ENCODE measurements at regions not wholly inside any gene's neighbourhood (a gene's known extent, or its start where the extent isn't known, plus 50 kb on each side); places are given as distances from the start of the nearest gene placed in this dataset.

DNA sequence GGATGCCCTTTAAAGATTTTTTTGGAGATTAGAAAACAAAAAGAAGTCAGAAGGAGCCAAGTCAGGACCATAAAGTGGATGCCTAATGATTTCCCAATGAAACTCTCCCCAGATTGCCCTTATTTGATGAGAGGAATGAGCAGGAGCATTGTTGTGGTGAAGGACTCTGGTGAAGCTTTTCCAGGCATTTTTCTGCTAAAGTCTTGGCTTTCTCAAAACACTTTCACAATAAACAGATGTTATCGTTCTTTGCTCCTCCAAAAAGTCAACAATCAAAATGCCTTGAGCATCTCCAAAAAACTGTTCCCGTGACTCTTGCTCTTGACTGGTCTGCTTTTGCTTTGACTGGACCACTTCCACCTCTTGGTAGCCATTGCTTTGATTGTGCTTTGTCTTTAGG, 121.8 kb downstream of the CAAP1 start:
- no peak for ATAC-seq (ENCODE audit: low read depth in 2 of 2)
- Mint-ChIP-seq H3K27ac (no peak overlapping the region), H3K27me3 (no peaks in the 10 kb centered on the region), H3K36me3 (no peaks in the 10 kb centered on the region), H3K4me3 (no peak overlapping the region), H3K4me1 (no peaks in the 10 kb centered on the region), H3K9me3 (peaks cover 0 to 5% (median 0%) of the 10 kb centered on the region in 7 donors)
- H3K27ac ChIP-seq (ENCODE audit: insufficient read depth, low read length, poor library complexity, severe bottlenecking) = no peak overlapping the region
- no peak overlapping the region for H3K4me3 ChIP-seq (ENCODE audit: low read depth, low read length)
- no peaks in the 10 kb centered on the region for H3K9me3 ChIP-seq (ENCODE audit: control insufficient read depth in 2 of 2, low read length in 2 of 2)
- DNase-seq = no peak
- H3K27me3 ChIP-seq (ENCODE audit: control insufficient read depth, insufficient read depth, low read length) = no peaks in the 10 kb centered on the region
- no peaks in the 10 kb centered on the region for H3K36me3 ChIP-seq (ENCODE audit: control insufficient read depth, insufficient read depth, low read length)
- no peaks in the 10 kb centered on the region for H3K4me1 ChIP-seq (ENCODE audit: control insufficient read depth, insufficient read depth, low read length, poor library complexity, severe bottlenecking)

DNA sequence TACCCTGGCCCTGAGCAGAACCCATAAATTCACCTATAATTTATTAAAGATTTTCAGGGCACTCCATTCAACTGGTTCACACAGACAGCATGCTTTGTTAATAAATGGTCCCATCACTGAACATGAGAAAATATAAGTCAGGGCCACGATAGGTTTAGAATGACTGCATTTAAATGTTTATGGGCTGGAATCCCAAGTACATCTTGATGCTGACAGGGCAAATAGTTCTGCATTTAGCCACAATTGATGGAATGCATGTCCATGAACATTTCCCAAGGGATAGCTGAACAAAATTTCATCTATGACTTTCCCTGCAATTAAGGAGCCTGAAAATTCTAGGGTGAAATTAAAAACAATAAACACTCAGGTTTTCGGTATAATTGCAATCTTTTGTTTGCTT, 124.5 kb downstream of the CAAP1 start:
- DNase-seq (no peak), ATAC-seq (ENCODE audit: low read depth in 2 of 2) (no peak)
- H3K36me3 Mint-ChIP-seq = no peaks in the 10 kb centered on the region
- no peaks in the 10 kb centered on the region for H3K27me3 Mint-ChIP-seq
- Histone ChIP-seq H3K9me3 (ENCODE audit: control insufficient read depth in 2 of 2, low read length in 2 of 2) (no peaks in the 10 kb centered on the region), H3K4me3 (ENCODE audit: low read depth, low read length) (no peak overlapping the region), H3K27ac (ENCODE audit: insufficient read depth, low read length, poor library complexity, severe bottlenecking) (no peak overlapping the region), H3K27me3 (ENCODE audit: control insufficient read depth, insufficient read depth, low read length) (peaks cover 5% of the 10 kb centered on the region), H3K36me3 (ENCODE audit: control insufficient read depth, insufficient read depth, low read length) (no peaks in the 10 kb centered on the region), H3K4me1 (ENCODE audit: control insufficient read depth, insufficient read depth, low read length, poor library complexity, severe bottlenecking) (no peaks in the 10 kb centered on the region)
- H3K9me3 Mint-ChIP-seq = peaks cover 0 to 5% (median 0%) of the 10 kb centered on the region in 7 donors
- H3K4me3 Mint-ChIP-seq = no peak overlapping the region
- H3K27ac Mint-ChIP-seq = no peak overlapping the region
- no peaks in the 10 kb centered on the region for H3K4me1 Mint-ChIP-seq

GRCh38 chr9:26760675-26761074, 131.9 kb downstream of the CAAP1 start:
- no peaks in the 10 kb centered on the region for H3K4me1 Mint-ChIP-seq
- no peak overlapping the region for H3K4me3 Mint-ChIP-seq
- peaks cover 0 to 2% (median 0%) of the 10 kb centered on the region in 7 donors for H3K9me3 Mint-ChIP-seq
- no peak overlapping the region for H3K4me3 ChIP-seq (ENCODE audit: low read depth, low read length)
- H3K27ac ChIP-seq (ENCODE audit: insufficient read depth, low read length, poor library complexity, severe bottlenecking) = no peak overlapping the region
- H3K9me3 ChIP-seq (ENCODE audit: control insufficient read depth in 2 of 2, low read length in 2 of 2) = no peaks in the 10 kb centered on the region
- no peak overlapping the region for H3K27ac Mint-ChIP-seq
- peaks cover 5% of the 10 kb centered on the region for H3K27me3 Mint-ChIP-seq
- DNase-seq (no peak), ATAC-seq (ENCODE audit: low read depth in 2 of 2) (no peak)
- H3K36me3 Mint-ChIP-seq = no peaks in the 10 kb centered on the region
- H3K4me1 ChIP-seq (ENCODE audit: control insufficient read depth, insufficient read depth, low read length, poor library complexity, severe bottlenecking) = no peaks in the 10 kb centered on the region
- H3K36me3 ChIP-seq (ENCODE audit: control insufficient read depth, insufficient read depth, low read length) = no peaks in the 10 kb centered on the region
- peaks cover 5% of the 10 kb centered on the region for H3K27me3 ChIP-seq (ENCODE audit: control insufficient read depth, insufficient read depth, low read length)

- Mint-ChIP-seq H3K4me1 (no peaks in the 10 kb centered on the region), H3K36me3 (no peaks in the 10 kb centered on the region), H3K27ac (no peak overlapping the region), H3K27me3 (peaks cover 8% of the 10 kb centered on the region), H3K4me3 (no peak overlapping the region), H3K9me3 (peaks cover 0 to under 1% (median 0%) of the 10 kb centered on the region in 7 donors)
- no peak for DNase-seq
- H3K27me3 ChIP-seq (ENCODE audit: control insufficient read depth, insufficient read depth, low read length) = no peaks in the 10 kb centered on the region
- no peak overlapping the region for H3K27ac ChIP-seq (ENCODE audit: insufficient read depth, low read length, poor library complexity, severe bottlenecking)
- no peaks in the 10 kb centered on the region for H3K36me3 ChIP-seq (ENCODE audit: control insufficient read depth, insufficient read depth, low read length)
- no peaks in the 10 kb centered on the region for H3K4me1 ChIP-seq (ENCODE audit: control insufficient read depth, insufficient read depth, low read length, poor library complexity, severe bottlenecking)
- H3K9me3 ChIP-seq (ENCODE audit: control insufficient read depth in 2 of 2, low read length in 2 of 2) = no peaks in the 10 kb centered on the region
- no peak for ATAC-seq (ENCODE audit: low read depth in 2 of 2)
- H3K4me3 ChIP-seq (ENCODE audit: low read depth, low read length) = no peak overlapping the region
Measured at GRCh38 chr9:26758655-26759054, 133.9 kb downstream of the CAAP1 start.

- H3K27me3 Mint-ChIP-seq = peaks cover 11% of the 10 kb centered on the region
- Histone ChIP-seq H3K4me3 (ENCODE audit: low read depth, low read length) (no peak overlapping the region), H3K27me3 (ENCODE audit: control insufficient read depth, insufficient read depth, low read length) (no peaks in the 10 kb centered on the region), H3K9me3 (ENCODE audit: control insufficient read depth in 2 of 2, low read length in 2 of 2) (no peaks in the 10 kb centered on the region), H3K4me1 (ENCODE audit: control insufficient read depth, insufficient read depth, low read length, poor library complexity, severe bottlenecking) (no peaks in the 10 kb centered on the region), H3K36me3 (ENCODE audit: control insufficient read depth, insufficient read depth, low read length) (no peaks in the 10 kb centered on the region), H3K27ac (ENCODE audit: insufficient read depth, low read length, poor library complexity, severe bottlenecking) (no peak overlapping the region)
- DNase-seq (no peak), ATAC-seq (ENCODE audit: low read depth in 2 of 2) (no peak)
- H3K27ac Mint-ChIP-seq = no peak overlapping the region
- H3K9me3 Mint-ChIP-seq = peaks cover 0 to 1% (median 0%) of the 10 kb centered on the region in 7 donors
- no peaks in the 10 kb centered on the region for H3K36me3 Mint-ChIP-seq
- no peaks in the 10 kb centered on the region for H3K4me1 Mint-ChIP-seq
- H3K4me3 Mint-ChIP-seq = no peak overlapping the region
Measured at GRCh38 chr9:26756881-26757280, 135.7 kb downstream of the CAAP1 start.

- Mint-ChIP-seq H3K36me3 (no peaks in the 10 kb centered on the region), H3K27ac (no peak overlapping the region), H3K9me3 (peaks cover 0 to 3% (median 0%) of the 10 kb centered on the region in 7 donors), H3K4me3 (no peak overlapping the region), H3K4me1 (no peaks in the 10 kb centered on the region), H3K27me3 (peaks cover 11% of the 10 kb centered on the region)
- DNase-seq (no peak), ATAC-seq (ENCODE audit: low read depth in 2 of 2) (no peak)
- Histone ChIP-seq H3K4me1 (ENCODE audit: control insufficient read depth, insufficient read depth, low read length, poor library complexity, severe bottlenecking) (no peaks in the 10 kb centered on the region), H3K9me3 (ENCODE audit: control insufficient read depth in 2 of 2, low read length in 2 of 2) (no peaks in the 10 kb centered on the region), H3K27ac (ENCODE audit: insufficient read depth, low read length, poor library complexity, severe bottlenecking) (no peak overlapping the region), H3K4me3 (ENCODE audit: low read depth, low read length) (no peak overlapping the region), H3K36me3 (ENCODE audit: control insufficient read depth, insufficient read depth, low read length) (no peaks in the 10 kb centered on the region), H3K27me3 (ENCODE audit: control insufficient read depth, insufficient read depth, low read length) (no peaks in the 10 kb centered on the region)
Measured at GRCh38 chr9:26755476-26755875, 137.1 kb downstream of the CAAP1 start.

DNA sequence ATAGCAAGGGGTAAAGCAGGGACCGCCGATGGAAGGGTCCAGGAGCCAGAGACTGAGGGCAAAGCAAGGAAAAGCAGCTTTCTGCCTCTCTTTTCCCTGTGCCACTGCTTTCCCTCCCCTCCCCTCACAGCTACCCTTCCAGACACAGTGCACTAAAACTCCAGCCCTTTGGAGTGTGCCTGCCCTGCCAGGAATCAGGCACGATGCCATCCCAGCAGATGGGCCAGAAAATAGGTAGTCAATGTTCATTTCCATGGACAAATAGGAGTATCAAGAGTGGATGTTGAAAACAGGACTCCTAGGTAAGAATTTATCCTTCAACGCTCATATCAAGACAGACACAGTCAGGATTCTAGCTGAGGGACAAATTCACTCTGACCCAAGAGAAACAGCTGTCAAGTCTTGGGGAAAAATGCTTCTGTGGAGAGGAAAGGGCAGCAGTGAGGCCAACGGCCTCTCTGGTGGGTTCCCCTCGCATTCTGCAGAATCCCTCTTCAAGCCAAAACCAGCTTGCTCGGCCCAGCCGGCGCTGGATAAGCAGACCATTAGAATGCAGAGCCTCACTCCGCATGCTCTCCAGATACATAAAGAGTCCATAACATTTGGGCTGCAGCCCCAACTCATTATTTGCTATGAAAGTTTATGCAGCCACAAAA, 138.0 kb downstream of the CAAP1 start:
- Mint-ChIP-seq H3K4me3 (no peak overlapping the region), H3K27ac (no peak overlapping the region), H3K4me1 (no peaks in the 10 kb centered on the region), H3K36me3 (no peaks in the 10 kb centered on the region), H3K27me3 (peaks cover 9% of the 10 kb centered on the region), H3K9me3 (peaks cover 0 to 3% (median 0%) of the 10 kb centered on the region in 7 donors)
- Histone ChIP-seq H3K9me3 (ENCODE audit: control insufficient read depth in 2 of 2, low read length in 2 of 2) (no peaks in the 10 kb centered on the region), H3K36me3 (ENCODE audit: control insufficient read depth, insufficient read depth, low read length) (no peaks in the 10 kb centered on the region), H3K4me3 (ENCODE audit: low read depth, low read length) (no peak overlapping the region), H3K27ac (ENCODE audit: insufficient read depth, low read length, poor library complexity, severe bottlenecking) (no peak overlapping the region), H3K27me3 (ENCODE audit: control insufficient read depth, insufficient read depth, low read length) (no peaks in the 10 kb centered on the region), H3K4me1 (ENCODE audit: control insufficient read depth, insufficient read depth, low read length, poor library complexity, severe bottlenecking) (no peaks in the 10 kb centered on the region)
- ATAC-seq (ENCODE audit: low read depth in 2 of 2) (no peak), DNase-seq (no peak)

GRCh38 chr9:26753971-26754370, 138.6 kb downstream of the CAAP1 start:
- Mint-ChIP-seq H3K36me3 (no peaks in the 10 kb centered on the region), H3K27me3 (peaks cover 5% of the 10 kb centered on the region), H3K4me1 (no peaks in the 10 kb centered on the region), H3K9me3 (peaks cover 0 to 3% (median 0%) of the 10 kb centered on the region in 7 donors), H3K4me3 (no peak overlapping the region), H3K27ac (no peak overlapping the region)
- DNase-seq = no peak
- H3K4me3 ChIP-seq (ENCODE audit: low read depth, low read length) = no peak overlapping the region
- H3K9me3 ChIP-seq (ENCODE audit: control insufficient read depth in 2 of 2, low read length in 2 of 2) = no peaks in the 10 kb centered on the region
- H3K27me3 ChIP-seq (ENCODE audit: control insufficient read depth, insufficient read depth, low read length) = no peaks in the 10 kb centered on the region
- no peak overlapping the region for H3K27ac ChIP-seq (ENCODE audit: insufficient read depth, low read length, poor library complexity, severe bottlenecking)
- no peaks in the 10 kb centered on the region for H3K4me1 ChIP-seq (ENCODE audit: control insufficient read depth, insufficient read depth, low read length, poor library complexity, severe bottlenecking)
- no peak for ATAC-seq (ENCODE audit: low read depth in 2 of 2)
- H3K36me3 ChIP-seq (ENCODE audit: control insufficient read depth, insufficient read depth, low read length) = no peaks in the 10 kb centered on the region
